T-cell (primary cell): ENCODE measurements at regions not wholly inside any gene's neighbourhood (a gene's known extent, or its start where the extent isn't known, plus 50 kb on each side); places are given as distances from the start of the nearest gene placed in this dataset.

Experiments used
- ATAC-seq, 4 experiments: fragments of 200-7000 bp in 3 of 4; fragments of 150-1000 bp in 1 of 4; cut with Tn5 transposase; replicated peaks in 1 of 4; 1 replicate in 3 of 4; 2 replicates in 1 of 4; pipeline ENCODE4 v1.10.0; 2021; ENCODE audit warnings: moderate library complexity in 3 of 4, mild to moderate bottlenecking in 2 of 4, moderate number of reproducible peaks in 1 of 4
- CTCF ChIA-PET, 2 donors: fragments of 300-600 bp; sonication (Branson Sonifier 250); formaldehyde crosslinking; loops; one replicate each; lab custom pipeline; 2022; ENCODE audit warnings: antibody characterized with exemption in 2 of 2; lab: Charles Lee
- POLR2A ChIA-PET, 2 donors: fragments of 300-600 bp; sonication (Branson Sonifier 250); formaldehyde crosslinking; loops; one replicate each; lab custom pipeline; 2022; ENCODE audit warnings: antibody characterized with exemption in 2 of 2; lab: Charles Lee
- DNase-seq, 35 experiments: peaks; one replicate each; pipeline versions ENCODE4 v3.0.0 to v3.0.0-alpha.2; 2013 to 2023
- H3K27ac ChIP-seq: one replicate; pipeline ENCODE4 v1.5.1; 2013; ENCODE audit warnings: low read length
- H3K27me3 ChIP-seq, 2 experiments: replicated peaks in 1 of 2; 1 replicate in 1 of 2; 2 replicates in 1 of 2; pipeline versions ENCODE4 v1.6.1 to v1.7.0; 2013; ENCODE audit warnings: low read length in 1 of 2, mixed read lengths in 1 of 2; ENCODE audit not compliant: control insufficient read depth in 2 of 2, insufficient read depth in 2 of 2; ENCODE audit errors: extremely low read depth in 1 of 2
- H3K36me3 ChIP-seq, 2 donors: 1 replicate in 1 of 2; 2 replicates in 1 of 2; pipeline versions ENCODE4 v1.6.1 to v1.7.0; 2013; ENCODE audit warnings: low read length in 1 of 2; ENCODE audit not compliant: control insufficient read depth in 2 of 2, insufficient read depth in 1 of 2; ENCODE audit errors: extremely low read depth in 1 of 2
- H3K4me1 ChIP-seq, 2 experiments: 1 replicate in 1 of 2; 2 replicates in 1 of 2; pipeline versions ENCODE4 v1.6.1 to v1.7.0; 2013; ENCODE audit warnings: low read length in 2 of 2, mixed read lengths in 1 of 2; ENCODE audit not compliant: insufficient read depth in 2 of 2, control insufficient read depth in 1 of 2; ENCODE audit errors: extremely low read depth in 1 of 2
- H3K4me3 ChIP-seq, 2 donors: 1 replicate in 1 of 2; 2 replicates in 1 of 2; pipeline versions ENCODE4 v1.5.1 to v1.7.0; 2013; ENCODE audit warnings: mild to moderate bottlenecking in 2 of 2, low read length in 1 of 2, moderate library complexity in 1 of 2; ENCODE audit not compliant: control insufficient read depth in 1 of 2; ENCODE audit errors: extremely low read depth in 1 of 2
- H3K9me3 ChIP-seq: 2 replicates; pipeline ENCODE4 v1.7.0; 2013
- H3K27ac Mint-ChIP-seq, 2 donors: one replicate each; pipeline ENCODE4 v1.8.0; 2020 to 2021; ENCODE audit warnings: mild to moderate bottlenecking in 2 of 2, mixed read lengths in 2 of 2
- H3K27me3 Mint-ChIP-seq, 2 donors: one replicate each; pipeline ENCODE4 v1.8.0; 2021 to 2022; ENCODE audit warnings: mixed read lengths in 2 of 2
- H3K36me3 Mint-ChIP-seq: one replicate; pipeline ENCODE4 v1.8.0; 2021; ENCODE audit warnings: mixed read lengths
- H3K4me1 Mint-ChIP-seq, 3 donors: one replicate each; pipeline ENCODE4 v1.8.0; 2020 to 2022; ENCODE audit warnings: mixed read lengths in 3 of 3, mild to moderate bottlenecking in 1 of 3
- H3K4me3 Mint-ChIP-seq, 3 donors: one replicate each; pipeline ENCODE4 v1.8.0; 2020 to 2022; ENCODE audit warnings: mild to moderate bottlenecking in 3 of 3, mixed read lengths in 3 of 3, moderate library complexity in 3 of 3
- H3K9me3 Mint-ChIP-seq, 3 donors: one replicate each; pipeline ENCODE4 v1.8.0; 2020 to 2022; ENCODE audit warnings: mixed read lengths in 3 of 3
- WGBS: methylation state at CpG from one replicate; pipeline ENCODE4 v1.1.5; 2013; ENCODE audit warnings: missing lambda C conversion rate; ENCODE audit not compliant: insufficient coverage; 5-methylcytosine and 5-hydroxymethylcytosine counted together

GRCh38 chr3:930866-931265 is 162.0 kb upstream of the CNTN6 start:
- H3K4me1 ChIP-seq = no peaks in the 10 kb centered on the region
- Mint-ChIP-seq H3K27me3 (no peaks in the 10 kb centered on the region), H3K4me3 (no peak overlapping the region), H3K9me3 (peaks cover 0 to 16% (median 11%) of the 10 kb centered on the region in 3 donors), H3K27ac (no peak overlapping the region), H3K4me1 (no peaks in the 10 kb centered on the region), H3K36me3 (no peaks in the 10 kb centered on the region)
- CTCF ChIA-PET = no interaction called here
- ATAC-seq (no peak), DNase-seq (no peak)
- H3K4me3 ChIP-seq = no peak overlapping the region
- H3K27me3 ChIP-seq = no peaks in the 10 kb centered on the region
- H3K36me3 ChIP-seq = no peaks in the 10 kb centered on the region
- no CpG with 5 or more reads among the region's 1 CpG for WGBS
- no peak overlapping the region for H3K27ac ChIP-seq
- no peaks in the 10 kb centered on the region for H3K9me3 ChIP-seq
- POLR2A ChIA-PET = interaction anchor here in 1 of 2 donors (0.6 kb wide), 1 partner anchor 13 kb away, joined by 7 read pairs; no protein-coding TSS in a partner anchor

- Histone ChIP-seq H3K4me1 (no peaks in the 10 kb centered on the region), H3K27me3 (no peaks in the 10 kb centered on the region), H3K9me3 (no peaks in the 10 kb centered on the region), H3K36me3 (no peaks in the 10 kb centered on the region), H3K27ac (no peak overlapping the region), H3K4me3 (no peak overlapping the region)
- DNase-seq = no peak
- no peak overlapping the region for H3K4me3 Mint-ChIP-seq
- WGBS = 83% methylated on average over 1 of the region's 2 CpGs
- ChIA-PET CTCF (no interaction called here), POLR2A (no interaction called here)
- ATAC-seq = no peak
- H3K27me3 Mint-ChIP-seq = no peaks in the 10 kb centered on the region
- peaks cover 3 to 22% (median 21%) of the 10 kb centered on the region in 3 donors for H3K9me3 Mint-ChIP-seq
- no peak overlapping the region for H3K27ac Mint-ChIP-seq
- H3K4me1 Mint-ChIP-seq = no peaks in the 10 kb centered on the region
- no peaks in the 10 kb centered on the region for H3K36me3 Mint-ChIP-seq
These were observed 159.5 kb upstream of the CNTN6 start for GRCh38 chr3:933326-933725.

GRCh38 chr3:944786-945185 is 148.0 kb upstream of the CNTN6 start:
- no peak overlapping the region for H3K4me3 Mint-ChIP-seq
- ChIA-PET POLR2A (interaction anchor here in 1 of 2 donors (0.7 kb wide), 1 partner anchor 14 kb away, joined by 7 read pairs; no protein-coding TSS in a partner anchor), CTCF (no interaction called here)
- H3K4me1 ChIP-seq = no peaks in the 10 kb centered on the region
- no peaks in the 10 kb centered on the region for H3K4me1 Mint-ChIP-seq
- WGBS = no CpG with 5 or more reads among the region's 1 CpG
- no peak overlapping the region for H3K4me3 ChIP-seq
- ATAC-seq (no peak), DNase-seq (no peak)
- no peaks in the 10 kb centered on the region for H3K36me3 ChIP-seq
- H3K27ac ChIP-seq = no peak overlapping the region
- H3K9me3 ChIP-seq = no peaks in the 10 kb centered on the region
- no peaks in the 10 kb centered on the region for H3K36me3 Mint-ChIP-seq
- no peak overlapping the region for H3K27ac Mint-ChIP-seq
- peaks cover 10 to 27% (median 10%) of the 10 kb centered on the region in 3 donors for H3K9me3 Mint-ChIP-seq
- no peaks in the 10 kb centered on the region for H3K27me3 Mint-ChIP-seq
- H3K27me3 ChIP-seq = no peaks in the 10 kb centered on the region

- no peak overlapping the region for H3K27ac ChIP-seq
- H3K27me3 ChIP-seq = no peaks in the 10 kb centered on the region
- no peaks in the 10 kb centered on the region for H3K9me3 ChIP-seq
- Mint-ChIP-seq H3K27ac (no peak overlapping the region), H3K4me3 (no peak overlapping the region), H3K4me1 (no peaks in the 10 kb centered on the region), H3K36me3 (no peaks in the 10 kb centered on the region), H3K9me3 (peaks cover 3 to 19% (median 10%) of the 10 kb centered on the region in 3 donors), H3K27me3 (no peaks in the 10 kb centered on the region)
- WGBS = 50% methylated on average over 1 of the region's 2 CpGs
- no peaks in the 10 kb centered on the region for H3K36me3 ChIP-seq
- ChIA-PET CTCF (no interaction called here), POLR2A (interaction anchor here in 1 of 2 donors (0.7 kb wide), 1 partner anchor 88 kb away, joined by 4 read pairs; no protein-coding TSS in a partner anchor)
- H3K4me1 ChIP-seq = no peaks in the 10 kb centered on the region
- H3K4me3 ChIP-seq = no peak overlapping the region
- no peak for ATAC-seq
- DNase-seq = no peak
These were observed 147.1 kb upstream of the CNTN6 start for GRCh38 chr3:945738-946137.

- POLR2A ChIA-PET = no interaction called here
- Mint-ChIP-seq H3K4me1 (no peaks in the 10 kb centered on the region), H3K4me3 (no peak overlapping the region), H3K27me3 (no peaks in the 10 kb centered on the region), H3K9me3 (peaks cover 0 to 7% (median 3%) of the 10 kb centered on the region in 3 donors), H3K27ac (no peak overlapping the region), H3K36me3 (no peaks in the 10 kb centered on the region)
- Histone ChIP-seq H3K36me3 (no peaks in the 10 kb centered on the region), H3K4me1 (no peaks in the 10 kb centered on the region), H3K27me3 (no peaks in the 10 kb centered on the region), H3K27ac (no peak overlapping the region), H3K4me3 (no peak overlapping the region), H3K9me3 (no peaks in the 10 kb centered on the region)
- CTCF ChIA-PET = no interaction called here
- DNase-seq (no peak), ATAC-seq (no peak)
- WGBS = no CpG with 5 or more reads among the region's 1 CpG
These were observed 139.9 kb upstream of the CNTN6 start for GRCh38 chr3:952906-953305.

GRCh38 chr3:963255-963654 is 129.6 kb upstream of the CNTN6 start:
- DNase-seq (no peak), ATAC-seq (no peak)
- H3K9me3 Mint-ChIP-seq = peaks cover 17 to 42% (median 27%) of the 10 kb centered on the region in 3 donors
- H3K27ac Mint-ChIP-seq = no peak overlapping the region
- no peak overlapping the region for H3K4me3 Mint-ChIP-seq
- WGBS = no CpG with 5 or more reads among the region's 2 CpGs
- no peak overlapping the region for H3K27ac ChIP-seq
- peaks cover 4% of the 10 kb centered on the region for H3K9me3 ChIP-seq
- H3K4me3 ChIP-seq = no peak overlapping the region
- no peaks in the 10 kb centered on the region for H3K36me3 ChIP-seq
- no peaks in the 10 kb centered on the region for H3K27me3 ChIP-seq
- H3K27me3 Mint-ChIP-seq = no peaks in the 10 kb centered on the region
- CTCF ChIA-PET = no interaction called here
- no peaks in the 10 kb centered on the region for H3K4me1 ChIP-seq
- no peaks in the 10 kb centered on the region for H3K36me3 Mint-ChIP-seq
- no peaks in the 10 kb centered on the region for H3K4me1 Mint-ChIP-seq
- POLR2A ChIA-PET = no interaction called here

- DNase-seq (no peak), ATAC-seq (no peak)
- Mint-ChIP-seq H3K4me3 (no peak overlapping the region), H3K9me3 (peaks cover 17 to 39% (median 27%) of the 10 kb centered on the region in 3 donors), H3K36me3 (no peaks in the 10 kb centered on the region), H3K27ac (no peak overlapping the region), H3K4me1 (no peaks in the 10 kb centered on the region), H3K27me3 (no peaks in the 10 kb centered on the region)
- POLR2A ChIA-PET = no interaction called here
- H3K4me1 ChIP-seq = no peaks in the 10 kb centered on the region
- peaks cover 4% of the 10 kb centered on the region for H3K9me3 ChIP-seq
- H3K27ac ChIP-seq = no peak overlapping the region
- CTCF ChIA-PET = no interaction called here
- no peak overlapping the region for H3K4me3 ChIP-seq
- no CpG with 5 or more reads among the region's 3 CpGs for WGBS
- no peaks in the 10 kb centered on the region for H3K36me3 ChIP-seq
- no peaks in the 10 kb centered on the region for H3K27me3 ChIP-seq
These were observed 129.1 kb upstream of the CNTN6 start for GRCh38 chr3:963755-964154.
